Stimulated activated CD8-positive, alpha-beta memory T cell treated with anti-CD3 and anti-CD28 coated beads, Interleukin-2, amount 100 ng/mL, for 1 hour (primary cell): ENCODE measurements at regions not wholly inside any gene's neighbourhood (a gene's known extent, or its start where the extent isn't known, plus 50 kb on each side); places are given as distances from the start of the nearest gene placed in this dataset.

ENCODE experiments used
- DNase-seq, 2 donors: peaks; one replicate each; pipeline ENCODE4 v3.0.0-alpha.2; 2020; ENCODE audit warnings: low read depth in 2 of 2

DNA sequence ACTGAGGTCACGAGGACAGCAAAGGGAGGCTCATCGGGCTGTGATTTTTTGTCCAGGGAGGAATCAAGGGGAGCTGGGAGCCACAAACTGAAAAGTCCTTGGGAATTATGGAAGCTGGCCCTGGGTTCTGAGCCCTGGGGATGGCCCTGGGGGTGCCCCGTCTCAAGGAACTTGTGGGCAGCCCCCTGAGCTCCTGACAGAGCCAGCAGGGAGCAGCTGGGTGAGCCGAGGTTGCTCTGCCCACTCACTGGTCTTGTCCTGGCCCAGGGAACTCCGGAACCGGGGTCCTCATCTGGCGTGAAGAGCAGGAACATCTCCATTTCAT lies 61.3 kb upstream of the HDAC4 start:
- no peak for DNase-seq

DNA sequence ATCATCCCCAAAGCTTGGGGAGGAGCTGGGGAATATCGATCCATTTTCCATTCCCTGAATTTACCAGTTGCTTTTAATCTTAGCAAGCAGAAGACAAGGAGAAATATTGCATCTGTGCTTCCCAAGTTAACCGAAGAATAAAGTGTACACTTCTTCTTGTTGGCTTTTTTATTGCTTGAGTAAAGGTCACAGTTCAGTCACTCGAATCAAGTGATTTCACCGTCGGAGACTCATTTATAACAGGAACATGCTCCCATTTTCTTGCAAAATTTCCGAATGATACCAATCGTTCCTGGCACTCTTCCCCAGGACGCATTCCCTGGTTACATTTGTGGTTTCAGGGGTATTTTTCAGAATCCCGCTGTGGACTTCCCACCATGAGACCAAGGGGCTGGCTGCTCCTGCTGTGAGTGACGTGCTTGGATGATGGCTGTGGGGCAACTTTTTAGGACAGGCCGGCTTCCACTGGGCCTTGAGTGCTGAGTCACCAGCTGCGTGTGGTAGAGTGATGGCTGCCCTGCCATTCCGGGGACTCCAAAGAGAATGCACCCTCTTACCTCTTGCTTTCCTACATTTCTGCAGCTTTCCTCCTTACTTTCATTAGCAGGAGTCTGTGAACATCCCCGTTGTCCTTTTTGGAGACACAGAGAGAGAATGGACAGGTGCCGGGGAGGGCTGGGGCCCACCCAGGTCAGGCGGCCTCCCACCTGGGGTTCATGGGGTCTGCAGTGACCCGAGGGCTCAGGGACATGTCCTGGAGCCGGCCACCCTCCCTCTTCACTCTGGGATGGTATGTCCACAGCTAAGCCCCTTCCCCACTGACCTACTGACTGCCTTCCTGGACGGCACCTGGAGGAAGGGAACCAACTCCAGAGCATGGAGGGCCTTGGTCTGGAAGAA lies 60.7 kb upstream of the HDAC4 start:
- DNase-seq, result no peak

DNA sequence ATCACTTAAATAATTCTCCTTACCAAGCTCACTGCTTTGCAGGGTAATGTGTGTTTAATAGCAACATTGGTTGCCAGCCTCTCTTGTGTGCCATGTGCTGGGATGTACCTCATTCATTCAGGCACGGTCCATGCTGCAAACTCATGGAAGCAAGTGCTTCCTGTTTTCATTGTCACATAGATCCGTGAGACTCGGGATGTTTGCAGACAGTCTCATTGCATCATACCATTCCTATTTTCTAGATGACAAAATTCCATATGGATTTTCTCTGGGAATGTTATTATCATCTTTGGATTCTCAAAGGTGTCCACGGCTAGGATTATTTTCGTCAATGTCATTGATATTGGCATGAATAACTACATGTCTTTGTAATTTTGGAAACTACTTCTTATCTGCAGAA lies 60.0 kb upstream of the HDAC4 start:
- DNase-seq, result no peak

DNA sequence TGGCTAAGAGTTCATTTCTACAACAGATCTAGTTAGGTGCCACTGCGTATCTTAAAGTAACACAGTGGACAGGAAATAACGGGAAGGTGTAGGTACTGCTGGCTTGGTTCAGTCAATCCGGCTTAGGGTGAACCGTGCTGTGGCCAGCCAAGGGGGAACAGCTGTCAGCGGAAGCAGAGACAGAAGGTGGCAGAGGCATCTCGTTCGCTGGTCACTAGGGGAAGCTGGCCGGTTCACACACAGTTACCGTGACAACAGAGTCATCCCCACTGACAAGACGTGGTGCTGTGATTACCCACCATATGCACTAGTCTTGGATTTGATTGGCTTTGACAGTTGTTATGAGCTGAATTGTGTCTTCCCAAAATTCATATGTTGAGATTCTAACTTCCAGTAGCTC lies 58.8 kb upstream of the HDAC4 start:
- DNase-seq, result no peak

DNA sequence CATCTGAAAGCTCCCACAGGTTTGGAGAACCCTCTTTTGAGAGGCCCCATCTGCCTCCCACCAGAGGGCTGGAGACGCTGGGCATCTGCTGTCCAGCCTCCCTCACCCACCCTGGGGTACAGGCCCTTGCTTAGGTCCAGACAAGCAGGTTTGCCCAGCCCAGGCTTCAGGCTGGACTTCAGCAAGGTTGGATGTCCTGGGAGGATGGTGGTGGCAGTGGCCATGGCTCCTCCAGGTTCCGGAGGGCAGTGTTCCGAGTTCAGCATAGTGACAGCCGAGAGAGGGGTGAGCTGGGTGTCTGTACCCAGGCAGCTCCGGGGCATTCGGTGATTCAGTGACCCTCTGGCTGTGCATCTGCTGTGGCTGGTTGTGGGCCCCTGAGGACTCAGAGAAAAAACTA lies 58.2 kb upstream of the HDAC4 start:
- no peak for DNase-seq

DNA sequence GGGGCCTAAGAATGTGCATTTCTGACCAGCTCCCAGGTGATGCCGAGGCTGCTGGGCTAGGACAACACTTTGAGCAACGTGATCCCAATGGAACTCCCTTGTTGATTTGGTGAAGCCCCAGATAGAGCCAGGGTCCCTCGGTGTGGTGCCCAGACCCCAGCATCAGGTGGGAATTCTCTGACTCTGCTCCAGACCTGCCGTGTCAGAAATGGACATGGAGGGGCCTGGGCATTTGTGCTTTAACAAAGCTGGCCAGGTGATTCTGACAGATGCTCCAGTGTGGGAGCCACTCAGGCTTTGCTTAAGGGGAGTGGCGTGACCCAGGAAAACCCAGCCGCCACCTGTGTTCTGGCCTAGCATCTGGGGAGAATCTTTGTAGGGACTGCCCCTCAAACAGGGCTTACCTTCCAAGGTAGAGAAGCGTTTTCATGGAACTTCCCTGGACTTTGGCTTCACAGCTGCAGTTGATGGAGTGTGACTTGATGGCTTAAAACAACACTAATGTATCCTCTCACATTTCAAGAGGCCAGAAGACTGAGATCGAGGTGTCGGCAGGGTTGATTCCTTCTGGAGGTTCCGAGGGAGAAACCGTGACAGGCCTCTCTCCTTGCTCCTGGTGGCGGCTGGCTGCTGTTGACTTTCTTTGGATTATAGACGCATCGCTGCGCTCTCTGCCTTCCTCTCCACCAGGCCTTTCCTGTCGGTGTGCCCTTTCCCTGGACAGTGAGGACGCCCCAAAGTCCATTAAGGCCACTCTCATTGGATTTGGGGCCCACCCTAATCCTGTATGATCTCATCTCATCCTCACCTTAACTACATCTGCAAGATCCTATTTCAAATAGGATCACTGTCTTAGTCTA lies 57.0 kb upstream of the HDAC4 start:
- DNase-seq, result no peak

DNA sequence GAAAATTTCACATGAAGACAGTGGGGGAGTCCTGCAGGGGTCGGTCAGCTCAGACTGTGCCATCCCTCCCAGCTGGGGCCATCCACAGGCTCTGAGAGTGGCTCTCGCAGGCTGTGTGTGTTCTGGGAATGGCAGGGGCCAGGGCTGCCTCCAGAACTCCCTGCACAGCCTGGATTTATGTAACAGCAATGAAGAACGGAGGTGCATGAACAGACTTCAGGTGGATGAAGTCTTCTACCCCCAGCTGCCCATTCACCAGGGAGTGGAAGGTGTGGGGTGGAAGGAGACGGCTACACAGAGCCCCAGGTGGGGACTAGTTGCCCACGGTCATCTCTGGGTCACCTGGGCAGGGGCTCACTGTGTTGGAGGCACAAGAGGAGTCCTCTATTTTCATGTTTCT lies 56.1 kb upstream of the HDAC4 start:
- no peak for DNase-seq

DNA sequence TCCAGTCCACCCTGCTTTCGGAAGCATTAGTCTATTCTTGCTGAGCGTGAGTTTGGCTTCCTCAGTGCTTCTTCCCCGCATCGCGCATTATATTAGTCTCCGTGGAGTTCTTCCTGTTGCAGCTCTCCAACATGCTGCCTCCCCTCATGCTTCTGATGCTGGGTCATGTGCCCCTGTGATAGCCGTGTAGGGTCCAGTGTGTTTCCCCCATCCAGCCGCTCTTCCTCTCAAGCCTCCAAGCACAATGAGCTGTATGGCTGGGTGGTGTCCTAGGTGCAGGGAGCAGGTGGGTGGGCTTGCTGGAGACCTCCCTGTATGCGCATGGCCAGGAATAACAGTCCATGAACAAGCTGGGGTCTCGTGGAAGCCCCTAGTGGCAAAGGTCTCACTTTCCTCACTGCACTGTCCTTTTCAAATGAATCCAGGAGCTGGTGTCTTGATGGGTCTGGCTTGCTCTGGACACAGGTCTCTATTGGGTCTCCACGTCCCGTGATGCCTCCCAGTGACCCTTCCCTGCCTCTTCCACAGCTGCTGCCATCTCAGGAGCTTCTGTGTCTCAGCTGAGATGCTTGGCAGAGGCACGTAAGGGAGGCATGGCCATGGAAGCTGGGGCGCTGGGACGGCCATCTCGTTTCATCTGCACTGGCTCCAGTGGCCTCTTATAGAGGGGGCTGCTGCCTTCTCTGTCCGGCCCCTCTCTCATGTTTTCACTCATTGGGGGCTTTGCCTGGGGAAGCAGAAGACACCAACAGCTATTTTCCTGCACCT lies 54.8 kb upstream of the HDAC4 start:
- no peak for DNase-seq

DNA sequence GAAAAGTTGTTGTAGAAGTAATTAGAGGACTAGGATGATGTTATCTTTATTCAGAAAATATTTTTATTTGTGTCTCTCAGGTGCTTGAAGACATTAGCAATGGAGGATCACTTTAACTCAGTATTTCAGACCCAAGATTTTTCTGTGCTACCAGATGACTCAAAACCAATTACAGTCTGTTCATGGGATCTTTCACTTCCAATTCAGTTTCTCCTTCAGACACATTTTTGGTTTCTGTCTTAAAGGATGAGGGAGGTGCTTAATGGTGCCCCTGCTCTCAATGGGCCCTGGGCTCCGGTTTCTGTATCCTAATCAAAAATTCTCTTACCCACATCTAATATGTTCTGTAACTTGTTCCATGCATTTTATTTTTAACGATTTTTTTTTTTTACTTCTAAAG lies 53.7 kb upstream of the HDAC4 start:
- DNase-seq, result no peak
